ENCODE measurements at regions not wholly inside any gene's neighbourhood (a gene's known extent, or its start where the extent isn't known, plus 50 kb on each side); places are given as distances from the start of the nearest gene placed in this dataset.

GRCh38 chr2:175579646-175580045, 398.1 kb upstream of the ATP5MC3 start:
- Mint-ChIP-seq H3K27me3 (peaks cover 7% of the 10 kb centered on the region), H3K4me1 (ENCODE audit: low read depth) (peaks cover 12% of the 10 kb centered on the region), H3K36me3 (ENCODE audit: insufficient read depth) (no peaks in the 10 kb centered on the region), H3K9me3 (ENCODE audit: low read depth) (peaks cover 4% of the 10 kb centered on the region), H3K27ac (no peak overlapping the region), H3K4me3 (ENCODE audit: low read depth) (no peak overlapping the region)
- no peak for DNase-seq (ENCODE audit: low spot score, unreplicated experiment)
- no peak for TF ChIP-seq CTCF (IDR thresholded peaks at IDR 0.05; ENCODE audit: unreplicated experiment)

GRCh38 chr2:175577368-175577970, 396.0 kb upstream of the ATP5MC3 start:
- peaks cover 4% of the 10 kb centered on the region for H3K9me3 Mint-ChIP-seq (ENCODE audit: low read depth)
- H3K27ac Mint-ChIP-seq: peak overlapping the region; percentile 38
- no peak overlapping the region for H3K4me3 Mint-ChIP-seq (ENCODE audit: low read depth)
- no peaks in the 10 kb centered on the region for H3K36me3 Mint-ChIP-seq (ENCODE audit: insufficient read depth)
- DNase-seq (ENCODE audit: low spot score, unreplicated experiment): no peak
- peaks cover 9% of the 10 kb centered on the region for H3K4me1 Mint-ChIP-seq (ENCODE audit: low read depth)
- no peak for TF ChIP-seq CTCF (IDR thresholded peaks at IDR 0.05; ENCODE audit: unreplicated experiment)
- H3K27me3 Mint-ChIP-seq: peaks cover 12% of the 10 kb centered on the region

GRCh38 chr2:175576875-175577274, 395.4 kb upstream of the ATP5MC3 start:
- Mint-ChIP-seq H3K27me3 (peaks cover 12% of the 10 kb centered on the region), H3K36me3 (ENCODE audit: insufficient read depth) (no peaks in the 10 kb centered on the region), H3K9me3 (ENCODE audit: low read depth) (peaks cover 4% of the 10 kb centered on the region), H3K4me1 (ENCODE audit: low read depth) (peaks cover 9% of the 10 kb centered on the region), H3K4me3 (ENCODE audit: low read depth) (no peak overlapping the region), H3K27ac (no peak overlapping the region)
- no peak for TF ChIP-seq CTCF (IDR thresholded peaks at IDR 0.05; ENCODE audit: unreplicated experiment)
- no peak for DNase-seq (ENCODE audit: low spot score, unreplicated experiment)

GRCh38 chr2:175576270-175576669, 394.8 kb upstream of the ATP5MC3 start:
- H3K9me3 Mint-ChIP-seq (ENCODE audit: low read depth): peaks cover 4% of the 10 kb centered on the region
- no peak for TF ChIP-seq CTCF (IDR thresholded peaks at IDR 0.05; ENCODE audit: unreplicated experiment)
- H3K4me1 Mint-ChIP-seq (ENCODE audit: low read depth): peaks cover 9% of the 10 kb centered on the region
- DNase-seq (ENCODE audit: low spot score, unreplicated experiment): no peak
- H3K27ac Mint-ChIP-seq: no peak overlapping the region
- H3K4me3 Mint-ChIP-seq (ENCODE audit: low read depth): no peak overlapping the region
- peaks cover 12% of the 10 kb centered on the region for H3K27me3 Mint-ChIP-seq
- H3K36me3 Mint-ChIP-seq (ENCODE audit: insufficient read depth): no peaks in the 10 kb centered on the region

- no peak for DNase-seq (ENCODE audit: low spot score, unreplicated experiment)
- Mint-ChIP-seq H3K36me3 (ENCODE audit: insufficient read depth) (no peaks in the 10 kb centered on the region), H3K4me1 (ENCODE audit: low read depth) (peaks cover 9% of the 10 kb centered on the region), H3K9me3 (ENCODE audit: low read depth) (peaks cover 4% of the 10 kb centered on the region), H3K4me3 (ENCODE audit: low read depth) (no peak overlapping the region), H3K27ac (no peak overlapping the region), H3K27me3 (peaks cover 11% of the 10 kb centered on the region)
- TF ChIP-seq CTCF (IDR thresholded peaks at IDR 0.05; ENCODE audit: unreplicated experiment): no peak
Observed at GRCh38 chr2:175575346-175576258, 394.1 kb upstream of the ATP5MC3 start.

All from progenitor cell of endocrine pancreas (in vitro differentiated cells).